ENCODE measurements at regions not wholly inside any gene's neighbourhood (a gene's known extent, or its start where the extent isn't known, plus 50 kb on each side); places are given as distances from the start of the nearest gene placed in this dataset.

GRCh38 chr2:223404616-223405015, 197.5 kb downstream of the SCG2 start:
- no peak for TF ChIP-seq POLR2AphosphoS5 (IDR thresholded peaks at IDR 0.05)
- TF ChIP-seq EP300 (IDR thresholded peaks at IDR 0.05) = no peak
- TF ChIP-seq POLR2A (IDR thresholded peaks at IDR 0.05; ENCODE audit: low read depth) = no peak
- TF ChIP-seq CTCF (IDR thresholded peaks at IDR 0.05) = no peak
- no peaks in the 10 kb centered on the region for H3K4me1 ChIP-seq
- no peaks in the 10 kb centered on the region for H3K36me3 ChIP-seq
- intact Hi-C loops (cut with DNase I) = no loop called here
- H3K9me3 ChIP-seq = no peaks in the 10 kb centered on the region
- no peak overlapping the region for H3K4me3 ChIP-seq
- no peak overlapping the region for H3K27ac ChIP-seq (replicated peaks in 1 of 4)
- 86% methylated on average over 1 of the region's 1 CpG for WGBS
- DNase-seq (ENCODE audit: extremely low spot score) = no peak
- no peaks in the 10 kb centered on the region for H3K27me3 ChIP-seq

GRCh38 chr2:223414646-223415045, 187.5 kb downstream of the SCG2 start:
- peak overlapping the region; percentile 57 to 71 (median 67) for H3K27ac ChIP-seq (replicated peaks in 1 of 4)
- TF ChIP-seq CTCF (IDR thresholded peaks at IDR 0.05) (no peak), POLR2AphosphoS5 (IDR thresholded peaks at IDR 0.05) (peak; percentile 51 to 57), POLR2A (IDR thresholded peaks at IDR 0.05; ENCODE audit: low read depth) (no peak), EP300 (IDR thresholded peaks at IDR 0.05) (no peak)
- intact Hi-C loops (cut with DNase I) = no loop called here

GRCh38 chr2:223415071-223415470, 187.1 kb downstream of the SCG2 start:
- WGBS = 87% methylated on average over 1 of the region's 1 CpG
- Histone ChIP-seq H3K4me1 (peaks cover 0 to 63% (median 58%) of the 10 kb centered on the region in 4 donors), H3K27ac (replicated peaks in 1 of 4) (peak overlapping the region; percentile 57 to 71 (median 67))

More at GRCh38 chr2:223414646-223415045, 187.5 kb downstream of the SCG2 start:
- no peak for DNase-seq (ENCODE audit: extremely low spot score)
- 34% methylated on average over 2 of the region's 2 CpGs for WGBS
- H3K9me3 ChIP-seq = no peaks in the 10 kb centered on the region
- no peaks in the 10 kb centered on the region for H3K36me3 ChIP-seq
- no peaks in the 10 kb centered on the region for H3K27me3 ChIP-seq
- H3K4me1 ChIP-seq = peaks cover 0 to 59% (median 54%) of the 10 kb centered on the region in 4 donors
- no peak overlapping the region for H3K4me3 ChIP-seq

GRCh38 chr2:223416815-223417610, 185.1 kb downstream of the SCG2 start:
- no peaks in the 10 kb centered on the region for H3K36me3 ChIP-seq
- 59% methylated on average over 8 of the region's 8 CpGs for WGBS
- H3K27me3 ChIP-seq = no peaks in the 10 kb centered on the region
- DNase-seq (ENCODE audit: extremely low spot score) = no peak
- no peaks in the 10 kb centered on the region for H3K9me3 ChIP-seq
- intact Hi-C loops (cut with DNase I) = no loop called here
- H3K4me3 ChIP-seq = no peak overlapping the region
- H3K27ac ChIP-seq (replicated peaks in 1 of 4) = peak overlapping the region; percentile 52 to 70 (median 59)
- peaks cover 0 to 68% (median 59%) of the 10 kb centered on the region in 4 donors for H3K4me1 ChIP-seq
- no peak for TF ChIP-seq POLR2A (IDR thresholded peaks at IDR 0.05; ENCODE audit: low read depth)
- TF ChIP-seq POLR2AphosphoS5 (IDR thresholded peaks at IDR 0.05) = no peak
- no peak for TF ChIP-seq EP300 (IDR thresholded peaks at IDR 0.05)
- TF ChIP-seq CTCF (IDR thresholded peaks at IDR 0.05) = no peak

More at GRCh38 chr2:223415071-223415470, 187.1 kb downstream of the SCG2 start:
- intact Hi-C loops (cut with DNase I) = no loop called here
- Histone ChIP-seq H3K36me3 (no peaks in the 10 kb centered on the region), H3K4me3 (no peak overlapping the region), H3K9me3 (no peaks in the 10 kb centered on the region), H3K27me3 (no peaks in the 10 kb centered on the region)
- TF ChIP-seq POLR2AphosphoS5 (IDR thresholded peaks at IDR 0.05) (no peak), POLR2A (IDR thresholded peaks at IDR 0.05; ENCODE audit: low read depth) (no peak), EP300 (IDR thresholded peaks at IDR 0.05) (no peak), CTCF (IDR thresholded peaks at IDR 0.05) (no peak)
- no peak for DNase-seq (ENCODE audit: extremely low spot score)
